Astrocyte (in vitro differentiated cells and primary cell): ENCODE measurements at regions not wholly inside any gene's neighbourhood (a gene's known extent, or its start where the extent isn't known, plus 50 kb on each side); places are given as distances from the start of the nearest gene placed in this dataset.

Experiments
- DNase-seq: peaks from one replicate; pipeline ENCODE4 v3.0.0-alpha.2; 2010; ENCODE audit warnings: low read depth
- FAIRE-seq: peaks from 2 replicates; lab custom pipeline; 2011; peaks lifted over from hg19 to GRCh38; lab: Jason Lieb, UNC
- H2AFZ ChIP-seq: 2 replicates; pipeline ENCODE4 v1.6.0; 2012; ENCODE audit warnings: low read depth, low read length, inconsistent platforms
- H3K27ac ChIP-seq: 2 replicates; pipeline ENCODE4 v1.5.1; 2011; ENCODE audit warnings: low read depth, low read length, inconsistent platforms
- H3K27me3 ChIP-seq: 2 replicates; pipeline ENCODE4 v1.6.0; 2011; ENCODE audit warnings: low read length, inconsistent platforms; ENCODE audit not compliant: insufficient read depth
- H3K36me3 ChIP-seq: 2 replicates; pipeline ENCODE4 v1.5.1; 2011; ENCODE audit warnings: low read length, inconsistent platforms; ENCODE audit not compliant: insufficient read depth
- H3K4me1 ChIP-seq: 2 replicates; pipeline ENCODE4 v1.5.1; 2011; ENCODE audit warnings: low read length, inconsistent platforms; ENCODE audit not compliant: insufficient read depth
- H3K4me2 ChIP-seq: 2 replicates; pipeline ENCODE4 v1.6.0; 2012; ENCODE audit warnings: low read length, inconsistent platforms
- H3K4me3 ChIP-seq: 2 replicates; pipeline ENCODE4 v1.5.1; 2011; ENCODE audit warnings: low read depth, mild to moderate bottlenecking, low read length, inconsistent platforms; ENCODE audit not compliant: insufficient read depth
- H3K79me2 ChIP-seq: 2 replicates; pipeline ENCODE4 v1.6.0; 2012; ENCODE audit warnings: mild to moderate bottlenecking, low read length, inconsistent platforms; ENCODE audit not compliant: insufficient read depth
- H3K9ac ChIP-seq: 2 replicates; pipeline ENCODE4 v1.6.0; 2012; ENCODE audit warnings: mild to moderate bottlenecking, low read length, inconsistent platforms
- H3K9me3 ChIP-seq: 2 replicates; pipeline ENCODE4 v1.5.1; 2012; ENCODE audit warnings: low read depth, mild to moderate bottlenecking, low read length, inconsistent platforms; ENCODE audit not compliant: insufficient read depth
- H4K20me1 ChIP-seq: 2 replicates; pipeline ENCODE4 v1.6.0; 2012; ENCODE audit warnings: low read length, inconsistent platforms; ENCODE audit not compliant: insufficient read depth
- H3K27ac Mint-ChIP-seq: one replicate; pipeline ENCODE4 v1.8.0; 2021; ENCODE audit warnings: mild to moderate bottlenecking, mixed read lengths; ENCODE audit not compliant: unreplicated experiment
- H3K27me3 Mint-ChIP-seq: one replicate; pipeline ENCODE4 v1.8.0; 2021; ENCODE audit warnings: low read depth, mixed read lengths; ENCODE audit not compliant: unreplicated experiment
- H3K36me3 Mint-ChIP-seq: one replicate; pipeline ENCODE4 v1.8.0; 2021; ENCODE audit warnings: low read depth, mixed read lengths; ENCODE audit not compliant: unreplicated experiment
- H3K4me1 Mint-ChIP-seq: one replicate; pipeline ENCODE4 v1.8.0; 2021; ENCODE audit warnings: low read depth, mixed read lengths; ENCODE audit not compliant: unreplicated experiment
- H3K4me3 Mint-ChIP-seq: one replicate; pipeline ENCODE4 v1.8.0; 2021; ENCODE audit warnings: mild to moderate bottlenecking, moderate library complexity, mixed read lengths; ENCODE audit not compliant: unreplicated experiment
- H3K9me3 Mint-ChIP-seq: one replicate; pipeline ENCODE4 v1.8.0; 2021; ENCODE audit warnings: mild to moderate bottlenecking, mixed read lengths; ENCODE audit not compliant: unreplicated experiment
- EZH2 ChIP-seq: IDR thresholded peaks from 2 replicates; pipeline ENCODE4 v1.6.1; 2012; ENCODE audit warnings: mild to moderate bottlenecking, low read length, inconsistent platforms; ENCODE audit not compliant: insufficient read depth
- TF ChIP-seq, protein P1 (sequence below): IDR thresholded peaks from 2 replicates; pipeline ENCODE4 v1.5.1; 2011; ENCODE audit warnings: low read depth, mild to moderate bottlenecking, inconsistent platforms, low read length, moderate library complexity; ENCODE audit not compliant: insufficient read depth

DNA sequence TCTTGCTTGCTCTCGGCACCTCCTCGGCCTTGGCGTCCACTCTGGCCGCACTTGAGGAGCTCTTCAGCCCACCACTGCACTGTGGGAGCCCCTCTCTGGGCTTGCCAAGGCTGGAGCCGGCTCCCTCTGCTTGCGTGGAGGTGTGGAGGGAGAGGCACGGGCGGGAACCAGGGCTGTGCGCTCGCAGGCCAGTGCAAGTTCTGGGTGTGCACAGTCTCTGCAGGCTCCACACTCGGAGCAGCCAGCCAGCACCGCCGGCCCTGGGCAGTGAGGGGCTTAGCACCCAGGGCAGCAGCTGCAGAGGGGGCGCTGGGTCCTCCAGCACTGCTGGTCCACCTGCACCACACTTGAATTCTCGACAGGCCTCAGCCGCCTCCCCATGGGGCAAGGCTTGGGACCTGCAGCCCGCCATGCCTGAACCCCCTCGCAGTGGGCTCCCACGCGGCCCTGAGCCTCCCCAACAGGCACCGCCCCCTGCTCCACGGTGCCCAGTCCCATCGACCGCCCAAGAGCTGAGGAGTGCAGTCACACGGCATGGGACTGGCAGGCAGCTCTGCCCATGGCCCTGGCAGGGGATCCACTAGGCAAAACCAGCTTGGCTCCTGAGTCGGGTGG, 411.2 kb upstream of the CHAC2 start:
- Histone ChIP-seq H3K79me2 (no peaks in the 10 kb centered on the region), H2AFZ (no peak overlapping the region), H4K20me1 (no peaks in the 10 kb centered on the region), H3K27me3 (no peaks in the 10 kb centered on the region), H3K9ac (no peak overlapping the region), H3K4me1 (peaks cover 7% of the 10 kb centered on the region), H3K36me3 (no peaks in the 10 kb centered on the region), H3K9me3 (no peaks in the 10 kb centered on the region), H3K4me3 (no peak overlapping the region), H3K4me2 (no peak overlapping the region), H3K27ac (no peak overlapping the region)
- Mint-ChIP-seq H3K9me3 (no peaks in the 10 kb centered on the region), H3K36me3 (no peaks in the 10 kb centered on the region), H3K27me3 (no peaks in the 10 kb centered on the region), H3K4me3 (no peak overlapping the region), H3K4me1 (peaks cover 7% of the 10 kb centered on the region), H3K27ac (no peak overlapping the region)
- DNase-seq (no peak), FAIRE-seq (no peak)
- no peak for TF ChIP-seq EZH2
- TF ChIP-seq, protein P1, sequence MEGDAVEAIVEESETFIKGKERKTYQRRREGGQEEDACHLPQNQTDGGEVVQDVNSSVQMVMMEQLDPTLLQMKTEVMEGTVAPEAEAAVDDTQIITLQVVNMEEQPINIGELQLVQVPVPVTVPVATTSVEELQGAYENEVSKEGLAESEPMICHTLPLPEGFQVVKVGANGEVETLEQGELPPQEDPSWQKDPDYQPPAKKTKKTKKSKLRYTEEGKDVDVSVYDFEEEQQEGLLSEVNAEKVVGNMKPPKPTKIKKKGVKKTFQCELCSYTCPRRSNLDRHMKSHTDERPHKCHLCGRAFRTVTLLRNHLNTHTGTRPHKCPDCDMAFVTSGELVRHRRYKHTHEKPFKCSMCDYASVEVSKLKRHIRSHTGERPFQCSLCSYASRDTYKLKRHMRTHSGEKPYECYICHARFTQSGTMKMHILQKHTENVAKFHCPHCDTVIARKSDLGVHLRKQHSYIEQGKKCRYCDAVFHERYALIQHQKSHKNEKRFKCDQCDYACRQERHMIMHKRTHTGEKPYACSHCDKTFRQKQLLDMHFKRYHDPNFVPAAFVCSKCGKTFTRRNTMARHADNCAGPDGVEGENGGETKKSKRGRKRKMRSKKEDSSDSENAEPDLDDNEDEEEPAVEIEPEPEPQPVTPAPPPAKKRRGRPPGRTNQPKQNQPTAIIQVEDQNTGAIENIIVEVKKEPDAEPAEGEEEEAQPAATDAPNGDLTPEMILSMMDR: no peak

DNA sequence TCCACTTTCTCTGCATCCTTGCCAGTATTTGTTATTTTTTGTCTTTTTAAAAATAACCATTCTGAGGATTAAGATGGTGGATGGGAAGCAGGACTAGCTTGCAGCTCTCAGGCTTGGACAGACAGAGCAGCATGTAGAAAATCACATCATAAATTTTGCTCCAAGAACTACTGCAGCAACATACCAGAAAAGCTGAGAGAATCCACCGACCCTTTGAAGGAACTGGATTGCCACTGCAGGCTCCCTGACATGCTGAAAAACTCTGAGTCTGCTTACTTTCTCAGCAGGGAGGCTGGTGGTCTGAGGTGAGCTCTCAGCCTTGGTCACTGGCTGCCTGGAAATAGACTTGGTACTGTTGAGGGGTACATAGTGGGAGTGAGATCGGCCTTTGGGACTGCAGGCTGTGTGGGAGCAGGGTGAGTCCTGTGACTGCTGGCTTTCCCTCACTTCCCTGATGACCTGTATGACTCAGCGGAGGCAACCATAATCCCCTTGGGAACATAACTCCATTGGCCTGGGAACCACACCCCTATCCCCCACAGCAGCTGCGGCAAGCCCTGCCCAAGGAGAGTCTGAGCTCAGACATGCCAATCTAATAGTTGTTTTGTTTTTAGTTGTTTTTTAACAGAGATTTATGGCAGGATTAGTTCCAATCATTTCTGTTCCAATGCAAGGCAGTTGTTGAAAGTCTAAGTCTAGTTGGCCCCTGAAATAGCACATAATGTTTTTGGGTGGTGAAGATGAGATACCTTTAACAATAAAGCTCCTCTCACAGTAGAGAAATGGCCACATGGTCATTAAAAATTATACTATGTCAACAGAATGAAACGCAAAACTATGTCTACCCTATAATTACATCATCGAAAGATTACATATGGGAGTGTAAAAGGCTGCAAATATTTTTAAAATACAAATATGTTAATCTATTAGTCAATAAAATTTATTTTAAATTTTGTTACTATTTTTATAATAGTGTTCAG, 414.2 kb upstream of the CHAC2 start:
- Mint-ChIP-seq H3K27ac (peak overlapping the region; percentile 95), H3K4me1 (peaks cover 7% of the 10 kb centered on the region), H3K9me3 (no peaks in the 10 kb centered on the region), H3K36me3 (no peaks in the 10 kb centered on the region), H3K4me3 (no peak overlapping the region), H3K27me3 (no peaks in the 10 kb centered on the region)
- Histone ChIP-seq H3K27me3 (no peaks in the 10 kb centered on the region), H3K27ac (no peak overlapping the region), H3K9ac (no peak overlapping the region), H2AFZ (peak overlapping the region; percentile 11), H3K36me3 (no peaks in the 10 kb centered on the region), H3K9me3 (no peaks in the 10 kb centered on the region), H3K4me3 (no peak overlapping the region), H3K79me2 (no peaks in the 10 kb centered on the region), H3K4me2 (peak overlapping the region; percentile 16), H4K20me1 (no peaks in the 10 kb centered on the region), H3K4me1 (peaks cover 7% of the 10 kb centered on the region)
- TF ChIP-seq, protein P1: no peak
- TF ChIP-seq EZH2: no peak
- DNase-seq (no peak), FAIRE-seq (no peak)
